Mesendoderm (in vitro differentiated cells): ENCODE measurements at regions not wholly inside any gene's neighbourhood (a gene's known extent, or its start where the extent isn't known, plus 50 kb on each side); places are given as distances from the start of the nearest gene placed in this dataset.
"Not testable (repeated sequence)": the region's sequence is repeated elsewhere in the genome, so short reads cannot be mapped to it uniquely, and the experiment has no call there.

Experiments used
- DNase-seq: peaks from one replicate; pipeline ENCODE4 v3.0.0; 2013
- H2AK5ac ChIP-seq: 2 replicates; pipeline ENCODE4 v1.6.1; 2013; ENCODE audit warnings: low read length, inconsistent platforms
- H2BK120ac ChIP-seq: 2 replicates; pipeline ENCODE4 v1.6.1; 2013; ENCODE audit warnings: low read depth, mild to moderate bottlenecking, low read length, moderate library complexity, mixed read lengths
- H2BK15ac ChIP-seq: replicated peaks from 2 replicates; pipeline ENCODE4 v1.6.1; 2013; ENCODE audit warnings: low read depth, mild to moderate bottlenecking, moderate library complexity
- H2BK5ac ChIP-seq: 2 replicates; pipeline ENCODE4 v1.6.1; 2013; ENCODE audit warnings: low read length, inconsistent platforms
- H3K18ac ChIP-seq: 2 replicates; pipeline ENCODE4 v1.6.1; 2013; ENCODE audit warnings: mild to moderate bottlenecking, low read length, mixed read lengths
- H3K23ac ChIP-seq: one replicate; pipeline ENCODE4 v1.6.1; 2013; ENCODE audit warnings: low read length
- H3K27ac ChIP-seq: 2 replicates; pipeline ENCODE4 v1.5.1; 2013; ENCODE audit warnings: low read depth, mild to moderate bottlenecking, inconsistent platforms, low read length, moderate library complexity
- H3K27me3 ChIP-seq: 2 replicates; pipeline ENCODE4 v1.6.1; 2013; ENCODE audit warnings: low read length, control low read depth, mild to moderate bottlenecking, inconsistent platforms; ENCODE audit not compliant: insufficient read depth, poor library complexity
- H3K36me3 ChIP-seq: 2 replicates; pipeline ENCODE4 v1.6.1; 2013; ENCODE audit warnings: low read length, inconsistent platforms; ENCODE audit not compliant: control insufficient read depth, insufficient read depth
- H3K4ac ChIP-seq: one replicate; pipeline ENCODE4 v1.6.1; 2013; ENCODE audit warnings: low read depth, mild to moderate bottlenecking, low read length, moderate library complexity
- H3K4me1 ChIP-seq: 2 replicates; pipeline ENCODE4 v1.6.1; 2013; ENCODE audit warnings: low read depth, low read length, inconsistent platforms; ENCODE audit not compliant: control insufficient read depth
- H3K4me2 ChIP-seq: 2 replicates; pipeline ENCODE4 v1.6.1; 2013; ENCODE audit warnings: low read length
- H3K4me3 ChIP-seq: 2 replicates; pipeline ENCODE4 v1.5.1; 2013; ENCODE audit warnings: mild to moderate bottlenecking, low read length
- H3K56ac ChIP-seq: one replicate; pipeline ENCODE4 v1.6.1; 2013; ENCODE audit warnings: low read length
- H3K79me1 ChIP-seq: 2 replicates; pipeline ENCODE4 v1.6.1; 2013; ENCODE audit warnings: low read length, inconsistent platforms
- H3K79me2 ChIP-seq: 2 replicates; pipeline ENCODE4 v1.6.1; 2013; ENCODE audit warnings: mild to moderate bottlenecking, low read length; ENCODE audit not compliant: control insufficient read depth, insufficient read depth
- H3K9ac ChIP-seq: 2 replicates; pipeline ENCODE4 v1.6.1; 2013; ENCODE audit warnings: low read length, inconsistent platforms
- H4K5ac ChIP-seq: one replicate; pipeline ENCODE4 v1.6.1; 2013; ENCODE audit warnings: low read length
- H4K8ac ChIP-seq: one replicate; pipeline ENCODE4 v1.6.1; 2013; ENCODE audit warnings: low read depth, mild to moderate bottlenecking, control low read depth, low read length, moderate library complexity
- WGBS: extraction: QIAGEN DNeasy Blood & Tissue Kit; methylation state at CpG from one replicate; pipeline ENCODE4 v1.1.7; 2013; ENCODE audit warnings: low lambda C conversion rate, missing lambda C conversion rate; ENCODE audit not compliant: insufficient coverage; ENCODE audit errors: extremely low coverage; 5-methylcytosine and 5-hydroxymethylcytosine counted together

GRCh38 chr6:66189915-66190314 lies 482.9 kb upstream of the EYS start:
- Histone ChIP-seq H3K56ac (no peak overlapping the region), H3K36me3 (no peaks in the 10 kb centered on the region), H3K23ac (no peak overlapping the region), H4K8ac (no peak overlapping the region), H4K5ac (no peak overlapping the region), H3K9ac (no peak overlapping the region), H3K18ac (no peak overlapping the region), H3K4ac (no peak overlapping the region), H3K27me3 (no peaks in the 10 kb centered on the region), H3K79me2 (no peaks in the 10 kb centered on the region), H3K4me1 (no peaks in the 10 kb centered on the region), H2AK5ac (no peak overlapping the region), H3K4me2 (no peak overlapping the region), H2BK5ac (no peak overlapping the region), H3K27ac (no peak overlapping the region), H3K79me1 (no peaks in the 10 kb centered on the region), H2BK120ac (no peak overlapping the region), H2BK15ac (no peak overlapping the region), H3K4me3 (no peak overlapping the region)
- no CpG with 5 or more reads among the region's 3 CpGs for WGBS
- no peak for DNase-seq

- no peak overlapping the region for H3K18ac ChIP-seq
- no peaks in the 10 kb centered on the region for H3K79me1 ChIP-seq
- no peak overlapping the region for H2AK5ac ChIP-seq
- no peak overlapping the region for H3K27ac ChIP-seq
- H4K8ac ChIP-seq = no peak overlapping the region
- H3K4me3 ChIP-seq = no peak overlapping the region
- WGBS = no CpG with 5 or more reads among the region's 2 CpGs
- H3K27me3 ChIP-seq = no peaks in the 10 kb centered on the region
- no peak overlapping the region for H3K9ac ChIP-seq
- H3K4me2 ChIP-seq = no peak overlapping the region
- H3K56ac ChIP-seq = no peak overlapping the region
- no peaks in the 10 kb centered on the region for H3K79me2 ChIP-seq
- no peak overlapping the region for H4K5ac ChIP-seq
- no peak overlapping the region for H2BK120ac ChIP-seq
- no peak for DNase-seq
- no peaks in the 10 kb centered on the region for H3K36me3 ChIP-seq
- no peaks in the 10 kb centered on the region for H3K4me1 ChIP-seq
- H2BK5ac ChIP-seq = no peak overlapping the region
- H2BK15ac ChIP-seq = no peak overlapping the region
- no peak overlapping the region for H3K4ac ChIP-seq
- H3K23ac ChIP-seq = no peak overlapping the region
Measured at GRCh38 chr6:66186756-66187155, 479.7 kb upstream of the EYS start.

- Histone ChIP-seq H3K23ac (no peak overlapping the region), H3K79me2 (no peaks in the 10 kb centered on the region), H3K4me1 (no peaks in the 10 kb centered on the region), H2AK5ac (no peak overlapping the region), H3K27me3 (no peaks in the 10 kb centered on the region), H3K4ac (no peak overlapping the region), H4K8ac (no peak overlapping the region), H2BK120ac (no peak overlapping the region), H4K5ac (no peak overlapping the region), H3K79me1 (no peaks in the 10 kb centered on the region), H3K4me3 (no peak overlapping the region), H3K56ac (no peak overlapping the region), H2BK15ac (no peak overlapping the region), H3K4me2 (no peak overlapping the region), H3K36me3 (no peaks in the 10 kb centered on the region), H2BK5ac (no peak overlapping the region), H3K18ac (no peak overlapping the region), H3K27ac (no peak overlapping the region), H3K9ac (no peak overlapping the region)
- no CpG with 5 or more reads among the region's 1 CpG for WGBS
- no peak for DNase-seq
Measured at GRCh38 chr6:66184091-66184490, 477.1 kb upstream of the EYS start.

- no peak overlapping the region for H4K5ac ChIP-seq
- H3K4me3 ChIP-seq = no peak overlapping the region
- H3K79me1 ChIP-seq = no peaks in the 10 kb centered on the region
- no peaks in the 10 kb centered on the region for H3K79me2 ChIP-seq
- no peak overlapping the region for H3K4ac ChIP-seq
- no peak overlapping the region for H2AK5ac ChIP-seq
- H4K8ac ChIP-seq = no peak overlapping the region
- no peak overlapping the region for H3K9ac ChIP-seq
- H3K27me3 ChIP-seq = no peaks in the 10 kb centered on the region
- no peaks in the 10 kb centered on the region for H3K4me1 ChIP-seq
- no peak overlapping the region for H3K56ac ChIP-seq
- H2BK120ac ChIP-seq = no peak overlapping the region
- H3K23ac ChIP-seq = no peak overlapping the region
- no peak for DNase-seq
- no CpG with 5 or more reads among the region's 3 CpGs for WGBS
- no peak overlapping the region for H2BK15ac ChIP-seq
- no peak overlapping the region for H2BK5ac ChIP-seq
- no peak overlapping the region for H3K18ac ChIP-seq
- H3K27ac ChIP-seq = no peak overlapping the region
- no peak overlapping the region for H3K4me2 ChIP-seq
- H3K36me3 ChIP-seq = no peaks in the 10 kb centered on the region
Measured at GRCh38 chr6:66179361-66179760, 472.3 kb upstream of the EYS start.

- Histone ChIP-seq H3K56ac (no peak overlapping the region), H3K9ac (no peak overlapping the region), H3K4ac (no peak overlapping the region), H3K36me3 (no peaks in the 10 kb centered on the region), H3K4me3 (no peak overlapping the region), H3K23ac (no peak overlapping the region), H3K4me1 (no peaks in the 10 kb centered on the region), H2BK120ac (no peak overlapping the region), H3K18ac (no peak overlapping the region), H3K79me2 (no peaks in the 10 kb centered on the region), H3K27ac (no peak overlapping the region), H3K79me1 (no peaks in the 10 kb centered on the region), H4K5ac (no peak overlapping the region), H3K4me2 (no peak overlapping the region), H2BK15ac (no peak overlapping the region), H2AK5ac (no peak overlapping the region), H3K27me3 (no peaks in the 10 kb centered on the region), H2BK5ac (no peak overlapping the region), H4K8ac (no peak overlapping the region)
- no CpG with 5 or more reads among the region's 6 CpGs for WGBS
- DNase-seq = peak; percentile 28
Measured at GRCh38 chr6:66173587-66173986, 466.6 kb upstream of the EYS start.

- H3K9ac ChIP-seq, H3K4me2 ChIP-seq: not testable (repeated sequence)
Measured at GRCh38 chr6:66166713-66167112, 459.7 kb upstream of the EYS start.

More at GRCh38 chr6:66166713-66167112, 459.7 kb upstream of the EYS start:
- not testable (repeated sequence) for H3K23ac ChIP-seq, H3K56ac ChIP-seq, H3K79me1 ChIP-seq, H3K36me3 ChIP-seq, H2BK5ac ChIP-seq, DNase-seq, H2BK15ac ChIP-seq, H3K4ac ChIP-seq, H4K5ac ChIP-seq, H3K4me1 ChIP-seq, H2BK120ac ChIP-seq, H3K4me3 ChIP-seq, H4K8ac ChIP-seq, H3K27ac ChIP-seq, H2AK5ac ChIP-seq, H3K18ac ChIP-seq, H3K27me3 ChIP-seq, H3K79me2 ChIP-seq
- no CpG with 5 or more reads among the region's 10 CpGs for WGBS
